ENCODE measurements at regions not wholly inside any gene's neighbourhood (a gene's known extent, or its start where the extent isn't known, plus 50 kb on each side); places are given as distances from the start of the nearest gene placed in this dataset.

- TF ChIP-seq SIN3A (IDR thresholded peaks at IDR 0.05; ENCODE audit: borderline replicate concordance, insufficient read depth, low read depth, low read length), result no peak
- no peak for TF ChIP-seq CTCF (IDR thresholded peaks at IDR 0.05)
- no peak for TF ChIP-seq TCF7L2 (IDR thresholded peaks at IDR 0.05; ENCODE audit: low read depth, low read length)
- TF ChIP-seq REST (IDR thresholded peaks at IDR 0.05; ENCODE audit: insufficient read depth in 1 of 2, low read depth in 2 of 2, low read length in 1 of 2), result no peak
Observed at GRCh38 chr11:17129003-17129402, 51.5 kb upstream of the RPS13 start.
